Gastroesophageal sphincter (tissue), 3 donors: ENCODE measurements at regions not wholly inside any gene's neighbourhood (a gene's known extent, or its start where the extent isn't known, plus 50 kb on each side); places are given as distances from the start of the nearest gene placed in this dataset.

Source experiments
- EP300 ChIP-seq: sonication (generic); formaldehyde crosslinking; IDR thresholded peaks from one replicate; pipeline ENCODE4 v1.6.1; 2017; ENCODE audit warnings: antibody characterized with exemption, mild to moderate bottlenecking
- POLR2A ChIP-seq, 2 donors: fragments of 450-650 bp; IDR thresholded peaks; one replicate each; pipeline ENCODE4 v1.6.1; 2017; ENCODE audit warnings: antibody characterized with exemption in 2 of 2, mild to moderate bottlenecking in 2 of 2, moderate library complexity in 1 of 2
- TF ChIP-seq, protein P1 (sequence below), 4 experiments: fragments of 200-600 bp in 2 of 4; fragments of 450-650 bp in 2 of 4; sonication (generic) in 1 of 4; IDR thresholded peaks; one replicate each; pipeline ENCODE4 v1.5.1; 2017 to 2019; ENCODE audit warnings: antibody characterized with exemption in 4 of 4, mild to moderate bottlenecking in 2 of 4, moderate library complexity in 2 of 4

DNA sequence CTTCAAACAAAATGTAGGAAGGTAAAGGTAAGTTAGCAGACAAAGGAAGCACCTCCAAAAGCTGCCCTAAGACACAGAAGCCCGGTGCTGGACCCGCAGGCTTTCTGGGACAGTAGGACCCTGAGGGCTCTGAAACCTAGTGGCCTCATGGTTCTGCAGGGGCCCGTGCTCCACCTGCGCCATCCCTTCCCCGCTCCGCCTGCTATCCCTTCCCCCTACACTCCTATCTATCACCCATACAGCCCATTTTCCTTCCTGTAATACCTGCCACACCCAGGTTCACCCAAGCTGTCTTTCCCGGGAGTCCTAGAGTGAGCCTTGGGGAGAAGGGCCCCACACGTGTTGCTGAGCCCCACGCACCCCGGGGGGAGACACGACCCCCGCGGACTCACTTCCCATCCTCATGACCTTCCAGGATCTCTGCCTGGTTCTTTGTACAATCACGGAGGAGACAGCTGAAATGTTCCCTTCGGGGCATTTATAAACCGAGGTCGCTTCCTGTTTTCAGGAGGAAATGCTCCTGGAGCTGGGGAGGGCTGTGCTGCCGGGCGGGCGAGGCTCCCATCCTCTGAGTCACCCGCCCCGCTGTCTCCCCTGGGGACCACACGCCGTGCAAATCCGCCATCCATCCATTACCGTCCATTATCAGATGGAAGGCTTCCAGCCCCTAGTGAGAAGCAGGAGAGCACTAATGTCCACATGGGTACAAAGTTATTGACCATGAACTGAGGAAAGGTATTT, 251.7 kb upstream of the PITRM1 start:
- TF ChIP-seq, protein P1, sequence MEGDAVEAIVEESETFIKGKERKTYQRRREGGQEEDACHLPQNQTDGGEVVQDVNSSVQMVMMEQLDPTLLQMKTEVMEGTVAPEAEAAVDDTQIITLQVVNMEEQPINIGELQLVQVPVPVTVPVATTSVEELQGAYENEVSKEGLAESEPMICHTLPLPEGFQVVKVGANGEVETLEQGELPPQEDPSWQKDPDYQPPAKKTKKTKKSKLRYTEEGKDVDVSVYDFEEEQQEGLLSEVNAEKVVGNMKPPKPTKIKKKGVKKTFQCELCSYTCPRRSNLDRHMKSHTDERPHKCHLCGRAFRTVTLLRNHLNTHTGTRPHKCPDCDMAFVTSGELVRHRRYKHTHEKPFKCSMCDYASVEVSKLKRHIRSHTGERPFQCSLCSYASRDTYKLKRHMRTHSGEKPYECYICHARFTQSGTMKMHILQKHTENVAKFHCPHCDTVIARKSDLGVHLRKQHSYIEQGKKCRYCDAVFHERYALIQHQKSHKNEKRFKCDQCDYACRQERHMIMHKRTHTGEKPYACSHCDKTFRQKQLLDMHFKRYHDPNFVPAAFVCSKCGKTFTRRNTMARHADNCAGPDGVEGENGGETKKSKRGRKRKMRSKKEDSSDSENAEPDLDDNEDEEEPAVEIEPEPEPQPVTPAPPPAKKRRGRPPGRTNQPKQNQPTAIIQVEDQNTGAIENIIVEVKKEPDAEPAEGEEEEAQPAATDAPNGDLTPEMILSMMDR (IDR thresholded peaks at IDR 0.05), result no peak
- TF ChIP-seq EP300, result no peak
- TF ChIP-seq POLR2A (IDR thresholded peaks at IDR 0.05), result no peak
